ENCODE measurements at regions not wholly inside any gene's neighbourhood (a gene's known extent, or its start where the extent isn't known, plus 50 kb on each side); places are given as distances from the start of the nearest gene placed in this dataset.

DNA sequence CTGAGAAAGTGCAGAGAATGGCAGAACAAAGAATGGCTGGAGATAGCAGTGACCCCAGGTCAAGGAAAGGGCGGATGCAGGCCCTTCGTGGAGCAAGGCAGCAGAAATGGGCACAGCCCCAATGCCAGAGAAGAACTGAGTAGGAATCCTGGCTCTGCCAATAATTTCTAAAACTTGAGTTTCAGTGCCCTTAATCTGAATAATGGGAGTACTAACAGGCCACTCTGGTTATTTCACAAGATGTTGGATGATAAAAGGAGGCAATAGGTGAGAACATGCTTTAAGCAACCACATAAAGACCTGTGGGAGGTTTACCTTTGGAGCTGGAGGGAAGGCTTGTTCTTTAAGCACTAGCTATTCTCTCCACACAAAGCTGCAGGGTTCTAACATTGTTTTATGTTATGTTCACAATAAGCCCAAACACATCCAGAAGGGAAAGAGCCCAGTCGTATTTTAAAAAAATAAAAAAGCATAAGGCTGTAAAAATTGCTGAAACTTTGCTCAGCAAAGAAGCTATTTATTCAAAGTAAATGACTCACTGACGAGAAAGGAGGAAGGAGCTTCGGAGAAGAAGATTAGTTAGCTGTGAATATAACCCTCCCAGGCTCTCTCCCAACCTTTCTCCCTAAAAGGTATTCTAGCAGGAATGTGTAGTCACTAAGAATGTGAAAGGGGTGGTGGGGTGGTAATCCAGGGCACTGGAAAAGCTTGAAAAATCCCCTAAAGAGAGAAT is 470.2 kb downstream of the TXNL1 start:
- DNase-seq, result peak; percentile 91
- 50% methylated on average over 2 of the region's 5 CpGs; no CpG with 5 or more reads in 1 of the 2 experiments for WGBS, 2 experiments (ENCODE audit: extremely low coverage in 2 of 2, insufficient read length in 1 of 2)
- no peaks in the 10 kb centered on the region for H3K36me3 ChIP-seq (ENCODE audit: control insufficient read depth, insufficient read depth, low read length)
- peak overlapping the region; percentile 100 for H3K56ac ChIP-seq (ENCODE audit: extremely low read depth, insufficient read depth, low read length)
- H3K9ac ChIP-seq (ENCODE audit: low read depth, low read length), result peak overlapping the region; percentile 92
- H2BK15ac ChIP-seq (ENCODE audit: low read depth, low read length), result peak overlapping the region; percentile 91
- peaks cover 20% of the 10 kb centered on the region for H3K4me1 ChIP-seq (ENCODE audit: control insufficient read depth, insufficient read depth, low read length)
- H3K27me3 ChIP-seq (ENCODE audit: control insufficient read depth, insufficient read depth, low read length), result no peaks in the 10 kb centered on the region
- peak overlapping the region; percentile 99 for H3K23ac ChIP-seq (ENCODE audit: low read depth, low read length)
- H4K5ac ChIP-seq (ENCODE audit: low read depth, low read length), result peak overlapping the region; percentile 100
- peak; percentile 88 for ATAC-seq (ENCODE audit: low read depth)
- H3K27ac ChIP-seq (ENCODE audit: insufficient read depth, low read length), result peak overlapping the region; percentile 100
- TF ChIP-seq RAD21 (IDR thresholded peaks at IDR 0.05; ENCODE audit: low read length), result no peak
- no peak for TF ChIP-seq BHLHE40 (IDR thresholded peaks at IDR 0.05; ENCODE audit: low read depth, low read length)
- TF ChIP-seq RCOR1 (IDR thresholded peaks at IDR 0.05; ENCODE audit: insufficient replicate concordance, low read length), result no peak
- TF ChIP-seq MAZ (IDR thresholded peaks at IDR 0.05; ENCODE audit: borderline replicate concordance, low read depth, low read length), result no peak
- peak; percentile 82 for TF ChIP-seq FOS (IDR thresholded peaks at IDR 0.05; ENCODE audit: low read depth, low read length)
- TF ChIP-seq, protein P1, sequence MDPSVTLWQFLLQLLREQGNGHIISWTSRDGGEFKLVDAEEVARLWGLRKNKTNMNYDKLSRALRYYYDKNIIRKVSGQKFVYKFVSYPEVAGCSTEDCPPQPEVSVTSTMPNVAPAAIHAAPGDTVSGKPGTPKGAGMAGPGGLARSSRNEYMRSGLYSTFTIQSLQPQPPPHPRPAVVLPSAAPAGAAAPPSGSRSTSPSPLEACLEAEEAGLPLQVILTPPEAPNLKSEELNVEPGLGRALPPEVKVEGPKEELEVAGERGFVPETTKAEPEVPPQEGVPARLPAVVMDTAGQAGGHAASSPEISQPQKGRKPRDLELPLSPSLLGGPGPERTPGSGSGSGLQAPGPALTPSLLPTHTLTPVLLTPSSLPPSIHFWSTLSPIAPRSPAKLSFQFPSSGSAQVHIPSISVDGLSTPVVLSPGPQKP (IDR thresholded peaks at IDR 0.05; ENCODE audit: borderline replicate concordance, low read depth, low read length), result no peak
- 0 out of 2 replicates have a peak, but pooled peaks have one; percentile 7 for TF ChIP-seq MAFK (IDR thresholded peaks at IDR 0.05; ENCODE audit: low read depth, low read length)
- peak; percentile 21; the same call in 1 of the 2 replicates for TF ChIP-seq NFE2L2 (IDR thresholded peaks at IDR 0.05; ENCODE audit: low read depth, low read length)
- no peak for TF ChIP-seq CHD1 (IDR thresholded peaks at IDR 0.05; ENCODE audit: low read depth, low read length)
- peak overlapping the region; percentile 98 for H2AK5ac ChIP-seq (ENCODE audit: low read depth, low read length)
- no peaks in the 10 kb centered on the region for H3K9me3 ChIP-seq (ENCODE audit: control insufficient read depth, insufficient read depth, low read length)
- peak overlapping the region; percentile 99 for H4K91ac ChIP-seq (ENCODE audit: insufficient read depth, low read depth, low read length)
- 0 out of 4 replicates have a peak, but pooled peaks cover 0 to 3% of the 10 kb centered on the region in 2 experiments for H3K79me1 ChIP-seq (ENCODE audit: low read depth in 1 of 2, low read length in 2 of 2)
- CTCF ChIA-PET, result interaction anchor here (0.9 kb wide), 1 partner anchor 22 kb away, joined by 4 read pairs; no protein-coding TSS in a partner anchor
- POLR2A ChIA-PET (ENCODE audit: unreplicated experiment), result interaction anchor here (0.8 kb wide), 1 partner anchor 72 kb away, joined by 3 read pairs; no protein-coding TSS in a partner anchor
- no TSS peak for BruUV-seq (replicated peaks)
- H3K9me1 ChIP-seq (ENCODE audit: insufficient read depth, low read length), result peaks cover 18% of the 10 kb centered on the region
- in situ Hi-C loops (cut with MboI; ENCODE audit: low sequenced_read_pairs), result no loop called here
- dilution Hi-C loops (cut with HindIII; ENCODE audit: low sequenced_read_pairs, unreplicated experiment), result no loop called here
- peak overlapping the region; percentile 93 to 99 for H4K8ac ChIP-seq (ENCODE audit: low read depth in 2 of 2, low read length in 2 of 2)
- H3K18ac ChIP-seq (ENCODE audit: low read depth, low read length), result peak overlapping the region; percentile 100
- no peaks in the 10 kb centered on the region for H4K20me1 ChIP-seq (ENCODE audit: insufficient read depth, low read length)
- no peak overlapping the region; the same call in 1 of the 2 replicates for H3K4me3 ChIP-seq (ENCODE audit: insufficient read depth, low read depth, low read length)
- intact Hi-C loops (cut with micrococcal nuclease), result loop anchor here (5.0 to 10.0 kb wide), 2 partner anchors 79 to 407 kb away; no protein-coding TSS in a partner anchor
- peak overlapping the region; percentile 100 for H2BK120ac ChIP-seq (ENCODE audit: low read depth, low read length)
- H3K14ac ChIP-seq (replicated peaks; ENCODE audit: low read depth, low read length), result peak overlapping the region; percentile 99
- H3K4ac ChIP-seq (ENCODE audit: low read depth, low read length), result peak overlapping the region; percentile 99
- peak overlapping the region; percentile 69 for H2AFZ ChIP-seq (replicated peaks; ENCODE audit: low read length, poor library complexity)
- H3K4me2 ChIP-seq (ENCODE audit: low read depth, low read length), result peak overlapping the region; percentile 90
- peak overlapping the region; percentile 90 for H2AK9ac ChIP-seq (replicated peaks; ENCODE audit: low read depth, low read length, poor library complexity)
- H2BK20ac ChIP-seq (ENCODE audit: low read depth, low read length), result peak overlapping the region; percentile 98
- peak overlapping the region; percentile 99 for H2BK5ac ChIP-seq (ENCODE audit: low read depth, low read length, poor library complexity, severe bottlenecking)

All from IMR-90 (cell line).